ENCODE measurements at regions not wholly inside any gene's neighbourhood (a gene's known extent, or its start where the extent isn't known, plus 50 kb on each side); places are given as distances from the start of the nearest gene placed in this dataset.

DNA sequence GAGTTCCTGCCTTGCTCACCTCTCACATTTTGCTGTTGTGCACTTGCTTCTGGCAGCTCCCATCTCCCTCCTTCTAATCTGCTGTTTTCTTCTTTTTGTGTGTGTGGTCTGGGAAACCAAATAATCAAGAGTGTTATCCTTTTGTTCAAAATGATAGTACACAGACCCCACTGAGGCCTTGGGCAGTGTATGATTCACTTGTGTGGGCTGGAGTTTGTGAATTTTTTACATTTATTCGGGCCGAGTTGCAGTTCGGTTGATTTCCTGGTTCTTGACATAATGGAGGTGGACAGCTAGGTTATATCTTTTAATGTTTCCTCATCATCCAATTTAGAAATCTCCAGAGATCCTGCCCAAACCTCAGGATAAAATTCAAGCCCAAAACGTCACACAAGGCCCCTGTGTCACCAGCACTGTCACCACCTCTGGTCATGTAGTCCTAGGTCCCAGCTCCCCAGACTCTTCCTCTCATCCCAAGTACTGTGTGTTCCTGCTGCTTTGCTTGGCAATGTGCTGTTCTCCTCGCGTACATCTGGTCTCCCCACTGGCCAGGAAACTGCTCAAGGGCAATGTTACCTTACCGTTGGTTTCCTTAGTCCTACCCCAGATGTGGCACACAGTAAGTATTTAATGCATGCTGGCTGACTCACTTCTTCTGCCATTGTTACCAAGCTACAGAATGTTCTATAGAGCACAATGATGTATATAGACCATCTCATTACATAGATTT lies 55.7 kb upstream of the PHACTR2 start:
- no peak for FAIRE-seq

DNA sequence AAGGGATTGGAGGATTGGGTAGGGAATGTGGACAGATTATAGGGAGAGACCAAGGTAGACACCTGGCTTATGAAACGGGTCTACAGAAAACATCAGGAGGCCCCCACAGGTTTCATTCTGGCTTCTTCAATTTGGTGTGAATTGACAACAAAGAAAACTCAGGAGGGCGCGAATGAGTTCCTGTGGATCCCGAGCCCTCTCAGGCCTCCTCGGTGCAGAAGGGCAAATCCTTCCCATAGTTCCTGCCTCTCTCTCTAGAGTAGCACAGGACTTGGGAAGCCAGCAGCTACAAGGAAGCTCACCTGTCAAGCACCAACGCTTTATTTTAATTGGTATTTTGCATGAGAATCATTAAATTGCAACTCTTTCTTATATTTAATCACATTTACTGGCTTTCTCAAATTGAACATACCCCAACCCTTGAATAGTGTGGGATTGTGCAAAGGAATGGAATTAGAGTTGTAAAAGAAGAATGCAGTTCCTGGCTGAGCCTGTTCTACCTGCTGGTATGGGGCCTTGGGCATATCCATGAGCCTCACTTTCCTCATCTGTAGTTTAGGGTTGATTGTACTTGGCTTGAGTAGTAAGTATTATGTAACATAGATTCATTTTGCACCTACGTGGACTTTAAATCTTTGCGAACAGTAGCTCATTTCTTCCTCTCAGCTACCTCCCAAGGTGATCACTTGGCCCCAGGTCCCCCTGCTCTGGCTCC lies 56.4 kb upstream of the PHACTR2 start:
- no peak for FAIRE-seq

DNA sequence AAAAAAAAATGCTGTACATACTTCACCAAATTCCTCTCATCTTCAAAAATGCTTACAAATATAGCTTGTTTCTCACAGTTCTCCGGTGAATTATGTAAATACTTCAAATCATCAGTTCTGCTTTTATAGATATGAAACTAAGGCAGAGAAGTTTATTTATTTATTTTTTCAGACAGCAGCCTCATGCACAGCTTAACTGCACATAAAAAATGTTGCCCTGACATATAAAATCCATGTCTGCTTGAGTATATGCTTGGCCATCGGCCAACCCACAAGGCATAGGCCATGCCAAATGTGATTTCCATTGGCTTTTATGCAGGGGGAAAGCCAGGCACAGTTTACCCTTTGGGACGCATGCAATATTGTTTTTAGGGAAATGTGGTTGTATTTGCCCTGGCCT lies 57.3 kb upstream of the PHACTR2 start:
- FAIRE-seq = no peak

DNA sequence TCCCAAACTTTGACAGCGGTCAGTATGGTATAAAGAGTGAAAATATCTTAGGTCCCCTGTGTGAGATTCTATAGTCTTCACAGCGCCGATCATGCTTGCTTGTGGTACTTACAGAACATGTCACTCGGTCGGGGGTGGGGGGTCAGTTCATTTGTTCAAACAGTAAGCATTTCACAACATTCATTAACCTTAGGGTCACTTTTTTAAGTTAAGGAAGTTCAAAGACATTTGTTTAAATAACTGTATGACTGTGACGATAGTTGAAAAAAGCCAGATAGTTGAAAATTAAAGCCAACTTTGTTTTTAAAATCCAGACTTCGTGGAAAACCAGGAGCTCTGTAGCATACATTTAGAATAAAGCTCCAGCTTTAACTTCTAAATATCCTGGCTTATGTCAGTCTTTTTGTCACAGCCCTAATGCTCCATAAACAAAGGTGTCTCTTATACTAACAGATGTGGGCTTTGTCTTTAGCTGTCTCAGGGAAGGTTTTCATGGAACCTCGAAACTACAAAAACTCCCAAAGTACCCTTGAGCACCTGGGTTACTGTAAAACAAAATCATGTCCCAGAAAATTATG lies 57.9 kb upstream of the PHACTR2 start:
- no peak for FAIRE-seq

DNA sequence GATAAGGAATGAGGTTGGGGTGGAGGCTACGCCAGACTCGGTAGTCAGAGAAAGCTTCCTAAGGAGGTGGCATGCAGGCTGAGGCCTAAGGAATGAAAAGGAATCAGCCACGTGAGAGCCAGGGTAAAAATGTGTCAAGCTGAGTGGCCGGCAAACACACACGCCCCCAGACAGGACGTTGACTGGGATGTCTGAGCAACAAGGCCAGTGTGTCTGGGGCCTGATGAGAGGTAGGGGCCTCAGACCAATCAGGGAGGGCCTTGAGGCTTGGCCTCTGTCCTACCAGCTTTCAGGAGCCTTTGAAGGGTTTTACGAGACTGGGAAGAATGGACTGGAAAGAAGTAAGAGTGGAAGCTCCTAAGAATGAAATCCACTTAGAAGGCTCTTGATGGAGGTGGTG lies 61.0 kb upstream of the PHACTR2 start:
- FAIRE-seq = no peak

DNA sequence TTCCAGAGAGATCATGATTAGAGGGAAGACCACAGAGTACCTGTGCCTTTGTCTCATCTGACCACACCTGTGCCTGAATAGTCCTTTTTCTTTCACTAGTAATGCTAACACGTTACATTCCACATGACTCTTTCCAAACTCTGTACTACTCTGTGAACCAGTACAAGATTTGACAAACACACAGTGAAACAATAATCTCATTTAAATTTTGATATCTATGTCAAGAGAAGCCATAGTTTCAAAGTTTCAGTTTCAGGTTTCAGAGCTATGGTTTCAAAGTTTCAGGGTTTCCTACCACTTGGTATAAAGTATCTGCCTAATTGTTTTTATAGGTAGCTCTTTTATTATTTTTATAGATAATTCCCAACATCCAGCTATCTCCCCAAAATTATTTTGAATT lies 62.0 kb upstream of the PHACTR2 start:
- FAIRE-seq = no peak

DNA sequence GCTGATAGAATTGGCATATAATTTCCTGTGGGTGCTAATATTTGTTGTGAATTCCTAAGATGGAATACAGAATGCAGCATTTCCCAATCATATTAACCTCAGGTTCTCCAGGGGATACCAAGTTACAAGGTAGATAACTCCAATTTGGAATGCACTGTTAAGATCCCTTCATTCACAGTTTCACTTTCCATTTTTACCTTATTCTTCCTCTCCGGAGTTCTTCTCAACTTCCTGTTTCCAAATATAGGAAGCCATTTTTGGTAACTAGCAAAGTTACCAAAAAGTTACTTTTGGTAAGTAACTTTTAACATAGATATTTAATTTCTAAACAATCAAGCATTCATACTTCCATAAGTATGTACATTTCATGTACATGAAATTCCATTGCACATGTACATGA lies 63.5 kb upstream of the PHACTR2 start:
- FAIRE-seq = no peak

DNA sequence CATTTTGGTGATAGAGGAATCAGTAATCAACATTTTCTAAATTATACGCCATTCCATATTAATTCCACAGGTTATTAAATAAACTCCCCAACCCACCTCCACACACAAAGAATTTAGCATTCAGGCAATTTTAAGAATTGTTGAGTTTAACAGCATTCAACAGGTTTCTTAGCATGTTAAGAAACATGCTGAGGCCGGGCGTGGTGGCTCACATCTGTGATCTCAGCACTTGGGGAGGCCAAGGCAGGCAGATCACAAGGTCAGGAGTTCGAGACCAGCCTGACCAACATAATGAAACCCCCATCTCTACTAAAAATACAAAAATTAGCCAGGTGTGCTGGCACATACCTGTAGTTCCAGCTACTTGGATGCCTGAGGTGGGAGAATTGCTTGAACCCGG lies 64.0 kb upstream of the PHACTR2 start:
- FAIRE-seq = no peak

DNA sequence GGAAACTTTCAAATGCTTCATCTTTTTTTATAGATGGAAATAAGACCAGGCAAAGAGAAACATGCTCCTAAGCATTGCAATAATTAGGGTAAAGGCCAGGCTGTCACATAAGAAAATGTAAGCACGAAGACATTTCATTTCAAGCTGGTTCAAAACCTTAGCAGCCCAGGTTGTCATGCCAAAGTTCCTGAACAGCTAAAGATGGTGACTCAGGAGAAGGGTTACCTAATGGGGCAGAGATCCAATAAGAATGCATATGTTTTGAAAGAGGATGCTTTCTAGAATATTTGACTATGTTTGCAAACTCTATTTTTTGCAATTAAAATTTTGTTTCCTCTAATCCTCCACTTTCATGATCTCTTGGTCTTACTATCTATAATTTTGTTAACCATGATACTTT lies 65.6 kb upstream of the PHACTR2 start:
- FAIRE-seq = no peak

DNA sequence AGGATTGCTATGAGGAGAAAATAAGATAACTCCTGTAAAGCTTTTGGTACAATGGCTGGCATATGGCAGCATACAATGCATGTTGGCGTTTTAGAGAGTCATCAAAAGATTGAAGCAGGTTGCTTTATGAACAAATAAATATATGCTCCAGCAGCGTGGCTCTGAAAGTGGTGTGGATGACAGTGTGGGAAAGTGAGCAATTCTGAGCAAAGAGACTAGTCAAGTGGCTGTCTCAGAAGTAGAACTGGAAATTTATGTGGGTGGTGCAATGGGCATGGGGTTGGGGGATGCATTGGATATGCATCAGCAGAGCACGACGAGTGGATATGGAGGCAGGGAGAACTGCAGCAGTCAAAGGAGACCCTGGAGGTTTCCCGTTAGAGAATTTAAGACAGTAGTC lies 66.2 kb upstream of the PHACTR2 start:
- no peak for FAIRE-seq

DNA sequence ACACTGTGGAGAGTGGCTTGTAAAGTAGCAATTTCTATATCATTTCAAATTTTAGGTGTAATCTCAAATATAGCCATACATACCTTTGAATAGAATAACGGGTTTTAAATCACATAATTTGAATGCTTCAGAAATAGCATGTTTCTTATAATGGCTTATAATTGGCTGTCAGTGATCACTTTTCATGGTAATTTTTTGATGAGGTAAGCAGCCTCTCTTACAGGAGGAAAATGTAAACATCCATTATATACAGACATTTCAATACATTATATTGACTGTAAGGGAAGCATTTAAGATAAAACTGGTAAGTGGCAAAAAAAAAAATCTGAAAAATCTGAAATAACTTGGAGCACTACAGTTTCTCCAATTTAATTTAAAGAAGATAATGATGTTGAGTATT lies 67.8 kb upstream of the PHACTR2 start:
- no peak for FAIRE-seq

DNA sequence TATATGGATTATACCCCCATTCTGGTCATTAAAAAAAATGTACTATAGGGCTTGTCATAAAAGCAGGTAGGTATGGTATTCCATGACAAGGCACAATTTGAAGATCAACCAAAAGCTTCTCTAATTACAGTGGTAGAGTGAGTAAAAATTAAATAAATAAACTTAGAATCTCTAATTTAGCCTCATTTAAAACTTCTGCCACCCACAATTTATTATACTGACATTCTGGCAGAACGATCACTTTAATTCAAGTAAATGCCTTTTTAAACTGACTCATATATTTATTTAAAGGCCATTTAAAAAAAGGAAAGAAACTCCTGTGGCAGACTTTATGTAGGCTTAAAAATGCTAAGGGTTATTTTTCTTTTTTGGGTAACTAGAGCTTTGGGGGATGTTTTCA lies 68.3 kb upstream of the PHACTR2 start:
- no peak for FAIRE-seq

DNA sequence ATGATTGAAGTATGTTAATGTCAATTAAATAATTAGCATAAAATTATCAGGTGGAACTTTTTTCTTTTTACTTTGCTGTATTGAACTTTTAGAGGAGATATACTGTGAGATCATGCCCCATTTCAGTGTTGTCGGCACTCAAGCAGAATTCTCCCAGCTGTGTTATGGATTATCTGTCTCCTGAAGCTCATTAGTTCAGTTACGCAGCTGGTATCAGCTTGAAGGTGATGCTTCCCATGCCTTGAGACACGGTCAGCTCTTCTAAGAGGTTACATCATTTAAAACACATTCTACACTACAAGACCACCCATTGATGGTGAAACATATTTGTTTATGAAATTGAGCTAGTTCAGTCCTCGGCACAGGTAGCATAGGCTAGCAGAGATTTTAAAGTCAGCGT lies 68.9 kb upstream of the PHACTR2 start:
- no peak for FAIRE-seq

DNA sequence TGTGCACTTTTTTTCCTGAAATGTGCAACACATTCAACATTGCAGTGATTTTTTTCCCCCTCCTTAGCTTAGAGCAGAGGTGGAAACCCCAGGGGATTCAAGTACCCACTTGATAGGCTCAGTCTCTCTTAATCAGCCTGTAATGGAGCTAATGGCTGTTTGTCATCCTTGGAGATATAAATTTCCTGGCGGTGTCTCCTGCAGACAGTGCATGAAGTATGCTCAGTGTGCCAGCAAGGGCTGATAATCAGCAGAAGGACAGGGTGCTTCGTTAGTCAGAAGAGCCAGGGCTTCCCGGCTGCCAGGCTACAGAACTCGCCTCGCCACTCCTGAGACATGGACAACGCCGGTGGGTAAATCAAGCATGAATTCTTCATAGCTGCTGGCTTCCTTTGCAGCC lies 69.8 kb upstream of the PHACTR2 start:
- FAIRE-seq = no peak

DNA sequence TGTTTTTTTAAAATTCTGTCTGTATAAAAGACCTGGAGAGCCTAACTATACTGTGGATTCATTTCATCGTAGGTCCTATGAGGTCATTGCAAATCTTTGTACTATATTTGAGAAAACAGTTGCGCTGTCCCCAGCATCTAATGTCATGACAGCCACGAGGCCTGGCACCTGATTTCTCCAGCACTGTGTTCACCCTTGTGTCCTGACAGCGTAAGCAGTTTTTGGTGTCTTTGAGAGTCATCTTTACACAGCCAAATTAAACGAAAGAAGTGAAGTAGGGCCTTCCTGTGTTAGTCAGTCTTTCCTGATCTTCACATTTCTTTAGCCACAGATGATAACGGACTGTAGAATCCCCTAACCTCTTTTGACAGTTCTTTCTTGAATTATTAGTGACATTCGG lies 70.6 kb upstream of the PHACTR2 start:
- no peak for FAIRE-seq

DNA sequence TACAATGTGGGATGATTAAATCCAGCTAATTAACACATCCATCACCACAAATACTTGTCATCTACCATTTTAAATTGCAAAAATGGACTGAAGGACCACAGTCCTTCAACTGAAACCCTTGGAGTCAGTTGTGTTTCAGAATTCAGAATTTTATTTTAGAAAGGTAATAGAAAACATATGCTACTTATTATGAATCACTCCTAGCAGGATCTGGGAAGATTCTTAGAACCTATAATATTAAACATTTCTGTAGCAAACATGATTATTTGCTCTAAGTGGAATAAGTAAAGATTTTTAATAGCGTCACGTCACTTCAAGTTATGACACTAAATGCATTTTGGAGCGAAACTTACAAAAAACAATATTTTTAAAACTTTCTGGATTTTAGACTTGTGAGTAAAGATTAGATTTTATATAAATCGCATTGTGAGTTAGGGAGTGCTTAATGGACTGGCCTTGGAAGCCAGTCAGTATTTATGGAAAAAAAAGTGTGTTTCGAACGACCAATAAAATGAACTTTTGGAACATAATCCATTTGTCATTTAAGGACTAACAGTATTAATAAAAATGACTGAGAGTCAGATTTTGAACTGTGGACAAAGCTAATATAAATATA lies 71.8 kb upstream of the PHACTR2 start:
- no peak for FAIRE-seq

DNA sequence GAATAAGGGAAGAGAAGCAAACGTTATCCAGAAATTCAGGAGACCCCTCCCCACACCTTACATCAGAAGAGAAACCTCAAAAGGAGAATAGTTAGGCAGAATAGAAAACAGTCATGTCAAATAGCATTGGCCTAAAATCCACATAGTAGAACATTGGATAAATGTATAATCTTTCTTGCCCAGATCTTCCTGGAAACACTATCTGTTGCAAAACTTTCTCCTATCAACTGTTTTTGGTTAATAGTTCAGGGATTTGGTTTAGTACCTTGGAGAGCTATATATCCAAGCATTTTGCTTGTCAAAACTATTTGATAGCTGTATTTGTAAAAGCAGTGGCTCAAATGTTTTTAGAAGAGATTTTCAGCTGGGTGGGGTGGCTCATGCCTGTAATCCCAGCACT lies 74.3 kb upstream of the PHACTR2 start:
- no peak for FAIRE-seq

DNA sequence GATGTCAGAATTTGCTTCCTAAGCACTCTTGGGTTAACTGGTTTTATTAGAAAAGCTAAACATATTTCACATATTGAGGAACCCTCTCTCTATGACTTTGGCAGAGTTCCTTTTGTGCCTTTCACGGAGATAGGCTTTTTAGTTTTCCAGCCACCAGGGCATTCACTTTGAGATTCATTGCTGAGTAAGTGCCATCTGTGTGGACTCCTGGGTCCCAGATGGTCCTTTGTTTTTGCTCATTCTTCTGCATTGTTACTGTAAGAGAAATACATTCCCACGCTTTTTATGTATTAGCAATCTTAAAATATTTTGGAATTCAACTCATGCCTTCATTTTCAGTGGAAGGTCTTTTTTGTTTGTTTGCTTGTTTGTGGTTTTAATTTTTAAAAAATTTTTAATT lies 76.3 kb upstream of the PHACTR2 start:
- FAIRE-seq = no peak

DNA sequence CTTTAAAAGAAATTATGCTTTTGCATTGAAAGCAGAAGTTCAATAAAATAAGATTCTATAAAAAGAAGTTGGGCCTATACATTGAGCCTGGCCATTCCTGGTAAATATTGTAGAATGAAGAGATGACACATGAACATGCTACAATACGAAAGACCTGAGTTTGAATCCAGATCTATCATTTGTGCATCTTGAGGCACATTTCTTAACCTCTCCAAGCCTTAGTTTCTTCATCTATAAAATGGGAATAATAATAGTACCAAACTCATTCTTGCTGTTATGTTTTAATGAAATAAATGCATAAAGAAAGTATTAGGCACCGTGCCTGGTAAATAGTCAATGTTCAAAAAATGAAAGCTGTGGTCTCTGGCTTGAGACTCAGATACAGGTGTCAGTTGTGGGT lies 76.9 kb upstream of the PHACTR2 start:
- FAIRE-seq = no peak

DNA sequence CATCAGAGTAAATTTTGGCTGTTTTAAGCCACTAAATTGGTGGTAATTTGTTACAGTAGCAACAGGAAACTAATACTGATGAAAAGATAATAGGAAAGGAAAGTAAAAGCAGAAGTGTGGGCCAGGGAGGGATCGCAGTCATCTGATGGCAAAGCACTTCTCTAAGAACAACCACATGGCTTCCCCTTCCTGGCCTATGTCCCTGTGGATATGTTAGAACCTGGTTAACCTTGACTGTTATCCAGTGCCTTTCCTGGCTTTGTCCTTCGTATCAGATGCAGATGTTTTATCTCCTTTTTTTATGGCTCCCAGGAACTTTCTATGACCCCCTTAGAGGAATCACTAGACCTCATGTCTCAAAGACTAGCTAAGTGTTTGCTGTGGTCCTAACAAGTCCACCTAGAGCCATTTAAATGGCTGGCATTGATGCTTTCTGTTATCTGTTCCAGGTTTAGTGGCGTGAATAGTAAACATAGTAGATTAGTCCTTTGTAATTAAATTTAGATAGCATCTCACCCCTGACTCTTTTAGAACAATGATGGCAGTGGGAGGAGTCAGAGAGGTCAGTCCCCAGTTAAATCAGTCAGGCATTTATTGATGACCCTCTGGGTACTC lies 79.2 kb upstream of the PHACTR2 start:
- FAIRE-seq = no peak

DNA sequence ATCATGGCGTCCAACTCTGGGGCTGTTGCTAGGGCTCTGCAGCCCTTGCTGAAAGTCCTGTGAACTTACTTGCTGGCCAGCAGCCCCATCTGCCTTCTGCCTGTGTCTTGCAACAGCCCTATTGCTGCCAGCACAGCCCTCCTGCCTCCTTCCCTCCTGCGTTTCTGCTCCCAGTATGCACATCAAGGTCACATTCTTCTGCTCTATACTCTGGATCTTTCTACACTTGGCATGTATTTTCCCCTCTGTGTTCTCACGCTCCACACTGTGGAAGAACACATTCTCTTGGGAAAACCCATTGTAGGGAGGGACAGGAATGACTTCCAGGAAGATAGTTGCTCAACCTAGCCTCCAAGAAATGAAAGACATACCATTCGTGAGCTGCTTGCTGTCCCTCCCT lies 80.9 kb upstream of the PHACTR2 start:
- FAIRE-seq = no peak

DNA sequence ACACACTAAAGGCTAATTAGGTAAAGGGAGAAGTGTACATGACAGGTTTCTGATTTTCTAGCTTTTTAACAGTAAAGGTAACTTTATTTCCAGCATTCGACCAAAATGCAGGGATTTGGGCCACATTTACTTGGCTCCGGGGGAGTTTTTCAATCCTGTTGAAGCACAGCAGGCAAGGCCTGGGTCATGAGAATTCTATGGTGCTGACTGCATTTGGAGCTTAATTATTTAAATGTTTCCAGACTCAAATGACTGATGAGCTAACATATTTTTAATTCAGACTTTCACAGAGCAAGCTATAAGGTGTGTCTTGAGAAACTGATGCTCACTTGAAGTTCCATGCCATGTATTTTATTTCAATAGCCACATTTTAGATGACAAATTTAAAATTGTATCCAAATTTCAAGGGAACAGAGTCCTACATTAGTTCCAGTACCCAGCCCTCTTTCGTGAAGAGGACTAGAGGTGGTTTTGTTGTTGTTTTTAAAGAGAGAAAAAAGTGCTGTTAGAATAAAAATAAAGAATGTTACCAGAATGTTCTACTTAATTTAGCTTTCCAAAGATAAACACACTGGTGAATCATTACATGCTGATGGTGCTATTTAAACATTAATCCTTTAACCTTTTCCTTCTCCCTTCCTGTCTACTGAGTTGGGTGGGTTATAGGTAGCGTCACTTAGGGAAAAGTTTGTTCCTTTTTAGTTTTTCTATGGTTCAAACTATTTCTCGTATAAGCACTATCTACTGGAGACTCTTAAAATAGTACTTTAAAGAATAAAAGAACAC lies 82.3 kb upstream of the PHACTR2 start:
- no peak for FAIRE-seq

DNA sequence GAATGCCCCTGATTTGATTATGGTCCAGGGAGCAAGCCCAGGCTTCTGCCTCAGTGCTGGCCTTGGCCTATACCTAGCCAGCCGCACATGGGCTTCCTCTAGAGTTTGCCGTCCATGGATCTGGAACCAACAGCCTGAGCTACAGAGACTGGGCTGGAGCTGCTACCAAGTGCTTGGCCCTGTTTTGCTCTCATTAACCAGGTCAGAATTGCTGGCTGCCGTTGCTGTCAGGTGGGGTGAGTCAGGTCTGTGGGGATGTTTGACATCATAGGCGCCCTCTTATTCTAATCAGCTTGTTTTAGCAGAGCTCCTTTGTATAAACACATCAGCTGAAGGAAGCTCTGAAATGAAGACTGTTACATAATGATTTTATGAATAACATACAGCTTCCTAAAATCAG lies 83.1 kb upstream of the PHACTR2 start:
- FAIRE-seq = no peak
